SK-N-SH (cell line): ENCODE measurements at regions not wholly inside any gene's neighbourhood (a gene's known extent, or its start where the extent isn't known, plus 50 kb on each side); places are given as distances from the start of the nearest gene placed in this dataset.

Experiments used
- CTCF ChIA-PET: fragments of 300-600, 350-600 bp; formaldehyde crosslinking; extraction: SDS; loops from one replicate; lab custom pipeline; 2021; lab: Yijun Ruan, JAX
- POLR2A ChIA-PET: fragments of 350-600 bp; sonication (Branson Sonifier 250); formaldehyde crosslinking; extraction: SDS; loops from one replicate; lab custom pipeline; 2020; ENCODE audit warnings: antibody characterized with exemption, inconsistent platforms; lab: Yijun Ruan, JAX
- DNase-seq: peaks from one replicate; pipeline ENCODE4 v3.0.0; 2012
- H2AFZ ChIP-seq: fragments of 200-600 bp; sonication (generic); 2 replicates; pipeline ENCODE4 v1.8.1; 2016; ENCODE audit warnings: antibody characterized with exemption, mild to moderate bottlenecking, low read depth
- H3F3A ChIP-seq: fragments of 200-600 bp; sonication (generic); replicated peaks from 2 replicates; pipeline ENCODE3; 2016; ENCODE audit warnings: antibody characterized with exemption, mild to moderate bottlenecking; ENCODE audit not compliant: insufficient read depth
- H3K27ac ChIP-seq, 2 experiments: fragments of 200-500 bp in 1 of 2; fragments of 200-600 bp in 1 of 2; sonication (Bioruptor generic) in 1 of 2; sonication (generic), shearing (Covaris generic) in 1 of 2; 2 replicates each; pipeline versions ENCODE4 v1.5.1 to v1.6.1; 2014 to 2016; ENCODE audit warnings: low read depth in 2 of 2, inconsistent platforms in 1 of 2, low read length in 1 of 2, mild to moderate bottlenecking in 1 of 2, mixed read lengths in 1 of 2
- H3K27me3 ChIP-seq: fragments of 200-600 bp; sonication (generic), shearing (Covaris generic); 2 replicates; pipeline ENCODE4 v1.6.1; 2016; ENCODE audit warnings: mixed run types; ENCODE audit not compliant: insufficient read depth
- H3K36me3 ChIP-seq, 2 experiments: fragments of 200-500 bp in 1 of 2; fragments of 200-600 bp in 1 of 2; sonication (Bioruptor generic) in 1 of 2; sonication (generic) in 1 of 2; replicated peaks in 1 of 2; 2 replicates each; pipeline versions ENCODE3 to v1.5.1; 2014 to 2016; ENCODE audit warnings: low read length in 1 of 2, mild to moderate bottlenecking in 1 of 2; ENCODE audit not compliant: insufficient read depth in 2 of 2, control insufficient read depth in 1 of 2
- H3K4me1 ChIP-seq, 2 experiments: fragments of 200-500 bp in 1 of 2; fragments of 200-600 bp in 1 of 2; sonication (Bioruptor generic) in 1 of 2; sonication (generic), shearing (Covaris generic) in 1 of 2; 2 replicates each; pipeline versions ENCODE4 v1.5.1 to v1.6.1; 2014 to 2016; ENCODE audit warnings: low read depth in 1 of 2, low read length in 1 of 2, mixed run types in 1 of 2; ENCODE audit not compliant: insufficient read depth in 2 of 2, control insufficient read depth in 1 of 2
- H3K4me2 ChIP-seq: fragments of 200-600 bp; sonication (generic), shearing (Covaris generic); 2 replicates; pipeline ENCODE4 v1.6.1; 2017; ENCODE audit warnings: mixed run types
- H3K4me3 ChIP-seq, 2 experiments: fragments of 200-500 bp in 1 of 2; fragments of 200-600 bp in 1 of 2; sonication (Bioruptor generic) in 1 of 2; sonication (generic), shearing (Covaris generic) in 1 of 2; 2 replicates each; pipeline versions ENCODE4 v1.5.1 to v1.8.1; 2014 to 2016; ENCODE audit warnings: low read depth in 2 of 2, inconsistent platforms in 1 of 2, low read length in 1 of 2, mild to moderate bottlenecking in 1 of 2, mixed read lengths in 1 of 2, moderate library complexity in 1 of 2
- H3K79me2 ChIP-seq: fragments of 200-600 bp; sonication (generic); 2 replicates; pipeline ENCODE4 v1.8.1; 2017; ENCODE audit warnings: mild to moderate bottlenecking; ENCODE audit not compliant: insufficient read depth
- H3K9ac ChIP-seq: fragments of 200-600 bp; sonication (generic); 2 replicates; pipeline ENCODE4 v1.6.1; 2017; ENCODE audit warnings: mixed run types
- H3K9me2 ChIP-seq: fragments of 200-600 bp; sonication (generic); 2 replicates; pipeline ENCODE4 v1.6.1; 2017; ENCODE audit warnings: mixed run types
- H3K9me3 ChIP-seq: fragments of 200-600 bp; sonication (generic); 2 replicates; pipeline ENCODE4 v1.6.1; 2017; ENCODE audit warnings: mixed run types, mild to moderate bottlenecking, moderate library complexity
- H4K20me1 ChIP-seq: fragments of 200-600 bp; sonication (generic); 2 replicates; pipeline ENCODE4 v1.6.1; 2017; ENCODE audit warnings: mild to moderate bottlenecking, mixed run types; ENCODE audit not compliant: insufficient read depth
- CHD2 ChIP-seq: fragments of 150-350 bp; IDR thresholded peaks from 2 replicates; pipeline ENCODE4 v1.6.1; 2018; ENCODE audit warnings: low read length; ENCODE audit not compliant: partially characterized antibody
- ELF1 ChIP-seq: IDR thresholded peaks from 2 replicates; pipeline ENCODE4 v1.4.0; 2012
- FOXJ3 ChIP-seq: sonication (generic); formaldehyde crosslinking; IDR thresholded peaks from 2 replicates; pipeline ENCODE4 v1.5.1; 2020; ENCODE audit warnings: mild to moderate bottlenecking, missing genetic modification reagents
- FOXM1 ChIP-seq: IDR thresholded peaks from 2 replicates; pipeline ENCODE4 v1.4.0; 2012; ENCODE audit warnings: low read depth, mild to moderate bottlenecking
- MXI1 ChIP-seq: IDR thresholded peaks from 2 replicates; pipeline ENCODE4 v1.6.1; 2012; ENCODE audit warnings: mild to moderate bottlenecking, low read depth, low read length, improper control_type of control experiment
- NFIC ChIP-seq: IDR thresholded peaks from 2 replicates; pipeline ENCODE4 v1.4.0; 2012; ENCODE audit warnings: borderline replicate concordance
- NRF1 ChIP-seq: IDR thresholded peaks from 2 replicates; pipeline ENCODE4 v1.6.1; 2012; ENCODE audit warnings: low read depth, mild to moderate bottlenecking, low read length
- RCOR1 ChIP-seq: fragments of 150-350 bp; IDR thresholded peaks from 2 replicates; pipeline ENCODE4 v1.6.1; 2017; ENCODE audit warnings: antibody characterized with exemption, low read length
- RFX5 ChIP-seq: IDR thresholded peaks from 2 replicates; pipeline ENCODE4 v1.6.1; 2012; ENCODE audit warnings: mild to moderate bottlenecking, improper control_type of control experiment, low read length
- SIN3A ChIP-seq: IDR thresholded peaks from 2 replicates; pipeline ENCODE4 v1.6.1; 2012; ENCODE audit warnings: low read depth, mild to moderate bottlenecking, low read length, moderate library complexity, borderline replicate concordance
- TAF1 ChIP-seq: IDR thresholded peaks from 2 replicates; pipeline ENCODE4 v1.6.1; 2012; ENCODE audit warnings: low read depth, mild to moderate bottlenecking, low read length, moderate library complexity, borderline replicate concordance
- TCF12 ChIP-seq: IDR thresholded peaks from 2 replicates; pipeline ENCODE4 v1.4.0; 2012
- TEAD4 ChIP-seq: IDR thresholded peaks from 2 replicates; pipeline ENCODE4 v1.4.0; 2012; ENCODE audit warnings: mild to moderate bottlenecking, borderline replicate concordance; ENCODE audit not compliant: insufficient read depth
- YY1 ChIP-seq: IDR thresholded peaks from 2 replicates; pipeline ENCODE4 v1.4.0; 2012; ENCODE audit warnings: low read depth, mild to moderate bottlenecking
- WGBS: methylation state at CpG from one replicate; pipeline ENCODE4 v1.1.6; 2017; ENCODE audit warnings: low lambda C conversion rate; 5-methylcytosine and 5-hydroxymethylcytosine counted together
- TF ChIP-seq, protein P1 (sequence below): IDR thresholded peaks from 2 replicates; pipeline ENCODE4; 2012
- TF ChIP-seq, protein P2 (sequence below): fragments of 150-350 bp; IDR thresholded peaks from 2 replicates; pipeline ENCODE4 v1.6.1; 2017; ENCODE audit warnings: antibody characterized with exemption, low read length, low read depth, borderline replicate concordance
- TF ChIP-seq, protein P3 (sequence below): IDR thresholded peaks from 2 replicates; pipeline ENCODE4 v1.4.0; 2012; ENCODE audit warnings: low read depth, borderline replicate concordance
- TF ChIP-seq, protein P4 (sequence below): IDR thresholded peaks from 2 replicates; pipeline ENCODE4 v1.4.0; 2012; ENCODE audit warnings: low read depth, borderline replicate concordance
- TF ChIP-seq, protein P5 (sequence below): fragments of 150-350 bp; IDR thresholded peaks from 2 replicates; pipeline ENCODE4 v1.6.1; 2016; ENCODE audit warnings: mild to moderate bottlenecking, low read depth, low read length
- TF ChIP-seq, protein P6 (sequence below): IDR thresholded peaks from 2 replicates; pipeline ENCODE4 v1.4.0; 2012; ENCODE audit warnings: low read depth

DNA sequence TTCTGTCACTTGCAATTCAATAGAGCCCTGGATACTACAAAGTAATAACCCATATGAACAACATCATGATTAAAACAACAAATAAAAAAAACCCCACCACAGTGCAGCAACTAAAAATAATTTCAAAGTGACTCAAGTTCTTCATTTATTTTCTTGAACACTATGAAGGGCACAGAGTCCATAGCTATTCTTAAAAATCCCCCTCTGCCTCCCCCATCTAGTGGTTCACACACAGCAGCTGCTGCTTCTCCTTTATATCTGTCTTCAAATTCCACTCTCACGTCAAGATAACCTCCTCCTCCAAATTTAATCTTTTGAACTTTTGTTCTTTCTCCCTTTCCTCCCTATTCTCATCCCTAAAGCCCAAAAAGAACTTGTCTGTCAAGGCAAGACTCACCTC lies 591.3 kb downstream of the ZEB2 start:
- Histone ChIP-seq H2AFZ (no peak overlapping the region), H3K4me3 (no peak overlapping the region), H3K36me3 (no peaks in the 10 kb centered on the region), H3K9ac (no peak overlapping the region), H3F3A (no peaks in the 10 kb centered on the region), H3K27me3 (no peaks in the 10 kb centered on the region), H3K9me3 (no peaks in the 10 kb centered on the region), H3K4me1 (no peaks in the 10 kb centered on the region), H3K27ac (no peak overlapping the region), H3K79me2 (no peaks in the 10 kb centered on the region), H4K20me1 (no peaks in the 10 kb centered on the region), H3K4me2 (no peak overlapping the region), H3K9me2 (no peaks in the 10 kb centered on the region)
- DNase-seq, result no peak
- ChIA-PET CTCF (interaction anchor here (0.6 kb wide), 1 partner anchor 684 kb away, joined by 3 read pairs; no protein-coding TSS in a partner anchor), POLR2A (no interaction called here)
- 83% methylated on average over 1 of the region's 1 CpG for WGBS
- TF ChIP-seq NFIC (no peak), ELF1 (no peak), SIN3A (no peak), YY1 (no peak), RFX5 (no peak), FOXM1 (no peak), CHD2 (no peak), MXI1 (no peak), TAF1 (no peak), TCF12 (no peak), NRF1 (no peak), RCOR1 (no peak), FOXJ3 (no peak), TEAD4 (no peak)
- TF ChIP-seq, protein P1, sequence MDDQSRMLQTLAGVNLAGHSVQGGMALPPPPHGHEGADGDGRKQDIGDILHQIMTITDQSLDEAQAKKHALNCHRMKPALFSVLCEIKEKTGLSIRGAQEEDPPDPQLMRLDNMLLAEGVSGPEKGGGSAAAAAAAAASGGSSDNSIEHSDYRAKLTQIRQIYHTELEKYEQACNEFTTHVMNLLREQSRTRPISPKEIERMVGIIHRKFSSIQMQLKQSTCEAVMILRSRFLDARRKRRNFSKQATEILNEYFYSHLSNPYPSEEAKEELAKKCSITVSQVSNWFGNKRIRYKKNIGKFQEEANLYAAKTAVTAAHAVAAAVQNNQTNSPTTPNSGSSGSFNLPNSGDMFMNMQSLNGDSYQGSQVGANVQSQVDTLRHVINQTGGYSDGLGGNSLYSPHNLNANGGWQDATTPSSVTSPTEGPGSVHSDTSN, result no peak
- TF ChIP-seq, protein P2, sequence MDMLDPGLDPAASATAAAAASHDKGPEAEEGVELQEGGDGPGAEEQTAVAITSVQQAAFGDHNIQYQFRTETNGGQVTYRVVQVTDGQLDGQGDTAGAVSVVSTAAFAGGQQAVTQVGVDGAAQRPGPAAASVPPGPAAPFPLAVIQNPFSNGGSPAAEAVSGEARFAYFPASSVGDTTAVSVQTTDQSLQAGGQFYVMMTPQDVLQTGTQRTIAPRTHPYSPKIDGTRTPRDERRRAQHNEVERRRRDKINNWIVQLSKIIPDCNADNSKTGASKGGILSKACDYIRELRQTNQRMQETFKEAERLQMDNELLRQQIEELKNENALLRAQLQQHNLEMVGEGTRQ, result no peak
- TF ChIP-seq, protein P3, sequence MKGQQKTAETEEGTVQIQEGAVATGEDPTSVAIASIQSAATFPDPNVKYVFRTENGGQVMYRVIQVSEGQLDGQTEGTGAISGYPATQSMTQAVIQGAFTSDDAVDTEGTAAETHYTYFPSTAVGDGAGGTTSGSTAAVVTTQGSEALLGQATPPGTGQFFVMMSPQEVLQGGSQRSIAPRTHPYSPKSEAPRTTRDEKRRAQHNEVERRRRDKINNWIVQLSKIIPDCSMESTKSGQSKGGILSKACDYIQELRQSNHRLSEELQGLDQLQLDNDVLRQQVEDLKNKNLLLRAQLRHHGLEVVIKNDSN, result no peak
- TF ChIP-seq, protein P4, sequence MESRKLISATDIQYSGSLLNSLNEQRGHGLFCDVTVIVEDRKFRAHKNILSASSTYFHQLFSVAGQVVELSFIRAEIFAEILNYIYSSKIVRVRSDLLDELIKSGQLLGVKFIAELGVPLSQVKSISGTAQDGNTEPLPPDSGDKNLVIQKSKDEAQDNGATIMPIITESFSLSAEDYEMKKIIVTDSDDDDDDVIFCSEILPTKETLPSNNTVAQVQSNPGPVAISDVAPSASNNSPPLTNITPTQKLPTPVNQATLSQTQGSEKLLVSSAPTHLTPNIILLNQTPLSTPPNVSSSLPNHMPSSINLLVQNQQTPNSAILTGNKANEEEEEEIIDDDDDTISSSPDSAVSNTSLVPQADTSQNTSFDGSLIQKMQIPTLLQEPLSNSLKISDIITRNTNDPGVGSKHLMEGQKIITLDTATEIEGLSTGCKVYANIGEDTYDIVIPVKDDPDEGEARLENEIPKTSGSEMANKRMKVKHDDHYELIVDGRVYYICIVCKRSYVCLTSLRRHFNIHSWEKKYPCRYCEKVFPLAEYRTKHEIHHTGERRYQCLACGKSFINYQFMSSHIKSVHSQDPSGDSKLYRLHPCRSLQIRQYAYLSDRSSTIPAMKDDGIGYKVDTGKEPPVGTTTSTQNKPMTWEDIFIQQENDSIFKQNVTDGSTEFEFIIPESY, result no peak
- TF ChIP-seq, protein P5, sequence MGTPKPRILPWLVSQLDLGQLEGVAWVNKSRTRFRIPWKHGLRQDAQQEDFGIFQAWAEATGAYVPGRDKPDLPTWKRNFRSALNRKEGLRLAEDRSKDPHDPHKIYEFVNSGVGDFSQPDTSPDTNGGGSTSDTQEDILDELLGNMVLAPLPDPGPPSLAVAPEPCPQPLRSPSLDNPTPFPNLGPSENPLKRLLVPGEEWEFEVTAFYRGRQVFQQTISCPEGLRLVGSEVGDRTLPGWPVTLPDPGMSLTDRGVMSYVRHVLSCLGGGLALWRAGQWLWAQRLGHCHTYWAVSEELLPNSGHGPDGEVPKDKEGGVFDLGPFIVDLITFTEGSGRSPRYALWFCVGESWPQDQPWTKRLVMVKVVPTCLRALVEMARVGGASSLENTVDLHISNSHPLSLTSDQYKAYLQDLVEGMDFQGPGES, result no peak
- TF ChIP-seq, protein P6, sequence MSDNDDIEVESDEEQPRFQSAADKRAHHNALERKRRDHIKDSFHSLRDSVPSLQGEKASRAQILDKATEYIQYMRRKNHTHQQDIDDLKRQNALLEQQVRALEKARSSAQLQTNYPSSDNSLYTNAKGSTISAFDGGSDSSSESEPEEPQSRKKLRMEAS, result no peak
